GM12874 (cell line): ENCODE measurements at regions not wholly inside any gene's neighbourhood (a gene's known extent, or its start where the extent isn't known, plus 50 kb on each side); places are given as distances from the start of the nearest gene placed in this dataset.

Experiments used
- TF ChIP-seq, protein P1 (sequence below): IDR thresholded peaks from 2 replicates; pipeline ENCODE4 v1.5.1; 2011; ENCODE audit warnings: low read depth, mild to moderate bottlenecking, control low read depth, low read length, moderate library complexity; ENCODE audit not compliant: insufficient read depth

DNA sequence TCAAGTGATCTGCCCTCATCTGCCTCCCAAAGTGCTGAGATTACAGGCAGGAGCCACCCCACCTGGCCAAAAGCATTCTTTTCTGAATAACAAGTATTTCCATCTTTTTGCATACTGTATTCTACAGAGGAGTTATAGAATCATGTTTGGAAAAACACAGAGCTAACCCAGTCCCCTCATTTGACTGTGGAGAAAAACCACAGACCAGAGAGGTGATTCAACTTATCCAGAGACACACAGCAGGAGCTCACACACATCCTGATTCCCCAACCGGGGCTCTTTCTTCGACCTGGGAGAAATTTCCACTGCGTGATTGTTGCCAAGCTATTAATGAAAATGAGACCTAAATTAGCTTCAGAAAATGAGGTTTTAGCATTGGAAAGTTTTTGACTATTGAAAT, 176.1 kb upstream of the TLE3 start:
- TF ChIP-seq, protein P1, sequence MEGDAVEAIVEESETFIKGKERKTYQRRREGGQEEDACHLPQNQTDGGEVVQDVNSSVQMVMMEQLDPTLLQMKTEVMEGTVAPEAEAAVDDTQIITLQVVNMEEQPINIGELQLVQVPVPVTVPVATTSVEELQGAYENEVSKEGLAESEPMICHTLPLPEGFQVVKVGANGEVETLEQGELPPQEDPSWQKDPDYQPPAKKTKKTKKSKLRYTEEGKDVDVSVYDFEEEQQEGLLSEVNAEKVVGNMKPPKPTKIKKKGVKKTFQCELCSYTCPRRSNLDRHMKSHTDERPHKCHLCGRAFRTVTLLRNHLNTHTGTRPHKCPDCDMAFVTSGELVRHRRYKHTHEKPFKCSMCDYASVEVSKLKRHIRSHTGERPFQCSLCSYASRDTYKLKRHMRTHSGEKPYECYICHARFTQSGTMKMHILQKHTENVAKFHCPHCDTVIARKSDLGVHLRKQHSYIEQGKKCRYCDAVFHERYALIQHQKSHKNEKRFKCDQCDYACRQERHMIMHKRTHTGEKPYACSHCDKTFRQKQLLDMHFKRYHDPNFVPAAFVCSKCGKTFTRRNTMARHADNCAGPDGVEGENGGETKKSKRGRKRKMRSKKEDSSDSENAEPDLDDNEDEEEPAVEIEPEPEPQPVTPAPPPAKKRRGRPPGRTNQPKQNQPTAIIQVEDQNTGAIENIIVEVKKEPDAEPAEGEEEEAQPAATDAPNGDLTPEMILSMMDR: no peak

DNA sequence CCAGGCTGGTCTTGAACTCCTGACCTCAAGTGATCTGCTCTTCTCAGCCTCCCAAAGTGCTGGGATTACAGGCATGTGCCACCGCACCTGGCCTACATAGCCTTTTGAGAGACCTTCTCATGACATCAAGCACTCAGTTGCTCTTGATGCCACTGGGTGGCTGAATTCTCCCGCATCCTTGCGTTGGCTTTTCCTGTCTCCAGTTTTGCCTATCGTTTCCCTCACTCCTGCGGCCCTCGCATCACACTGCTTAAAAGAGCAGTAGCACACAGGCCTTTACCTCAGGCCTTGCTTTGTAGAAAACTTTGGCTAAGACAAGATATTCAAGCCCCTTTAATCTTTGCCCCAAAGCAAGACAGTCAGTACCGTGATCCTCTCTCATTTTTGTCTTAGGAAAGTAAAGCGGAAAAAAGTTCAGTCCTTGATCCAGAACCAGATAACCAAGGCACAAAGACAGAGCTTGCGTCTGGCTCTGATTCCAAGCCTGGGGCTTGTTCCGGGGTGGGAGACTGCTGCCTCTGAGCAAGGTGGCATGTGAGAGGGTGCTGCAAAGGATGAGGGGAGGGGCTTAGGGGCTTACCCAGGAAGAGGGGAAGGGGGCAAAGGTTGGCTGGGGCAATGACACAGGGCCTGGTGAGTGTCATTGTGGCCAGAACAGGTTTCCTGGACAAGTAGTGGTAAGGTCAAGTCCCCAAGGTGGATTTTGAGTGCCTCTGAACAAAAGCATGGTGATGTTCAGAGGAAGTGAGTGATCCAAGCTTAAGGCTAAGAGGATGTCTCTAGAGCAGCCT, 175.0 kb upstream of the TLE3 start:
- TF ChIP-seq, protein P1: no peak

- TF ChIP-seq, protein P1: no peak
Observed at GRCh38 chr15:70271422-70272088, 173.8 kb upstream of the TLE3 start.

- TF ChIP-seq, protein P1: no peak
Observed at GRCh38 chr15:70270752-70271111, 173.0 kb upstream of the TLE3 start.

DNA sequence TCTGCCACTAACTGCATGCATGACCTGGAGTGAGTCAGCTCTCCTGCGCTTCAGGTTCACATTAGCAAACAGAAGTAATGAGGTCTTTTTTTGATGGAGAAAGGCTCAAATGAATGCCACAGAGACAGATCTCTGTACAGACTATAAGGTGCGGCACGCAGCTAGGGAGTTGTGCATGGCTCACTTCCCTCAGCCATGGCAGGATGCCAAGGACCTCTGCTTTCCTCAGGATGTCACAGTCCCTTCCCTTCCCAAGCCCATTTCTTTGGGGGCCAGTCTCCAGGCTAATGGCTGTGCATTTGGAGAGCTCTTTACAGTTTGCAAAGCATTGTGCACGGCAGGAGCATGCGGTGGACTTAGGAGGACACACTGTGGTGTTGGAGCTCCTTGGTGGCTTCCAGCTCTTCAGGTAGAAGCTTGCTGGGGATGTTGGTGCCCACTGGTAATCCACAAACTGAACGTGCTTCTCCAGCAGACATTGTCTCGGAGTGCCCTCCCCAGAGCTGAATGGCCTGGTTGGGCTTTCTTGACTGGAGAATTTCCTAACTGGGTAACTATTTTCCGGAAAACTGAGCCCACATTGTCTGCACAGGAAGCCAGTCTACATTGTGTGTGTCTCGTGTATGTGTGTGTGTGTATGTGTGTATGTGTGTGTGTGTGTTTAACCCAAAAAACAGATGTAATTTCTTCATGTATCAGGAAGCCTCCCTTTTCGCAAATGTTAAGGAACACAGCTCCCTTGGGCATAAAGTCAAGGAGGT, 172.5 kb upstream of the TLE3 start:
- TF ChIP-seq, protein P1: no peak

DNA sequence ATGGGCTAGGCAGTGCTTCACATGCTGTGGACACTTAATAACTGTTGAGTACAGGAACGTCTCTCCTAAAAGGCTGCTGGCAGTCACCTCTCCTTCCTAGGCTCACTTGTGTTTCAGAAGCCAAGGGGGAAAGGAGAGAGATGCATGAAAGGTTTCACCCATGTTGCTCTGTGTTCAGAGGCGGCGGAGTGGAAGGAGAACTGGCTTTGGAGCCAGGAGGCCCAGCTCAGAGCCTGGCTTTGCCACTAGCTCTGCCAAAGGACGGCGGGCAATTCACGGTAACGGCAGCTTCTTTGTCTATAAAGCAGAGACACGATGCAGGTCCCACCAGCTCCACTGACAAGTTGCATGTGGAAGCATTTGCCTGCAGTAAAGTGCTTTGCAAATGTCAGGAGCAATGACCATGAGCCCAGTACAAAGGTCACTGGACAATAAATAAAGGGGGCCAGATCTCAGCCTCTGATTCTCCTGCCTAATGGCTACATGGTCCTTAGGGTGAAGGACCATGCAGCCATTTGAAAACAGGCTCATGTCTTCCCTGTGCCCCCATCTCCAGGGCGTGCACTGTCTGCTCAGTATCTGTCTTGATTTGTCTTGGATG, 171.7 kb upstream of the TLE3 start:
- TF ChIP-seq, protein P1: no peak
